Gastroesophageal sphincter (tissue), 4 donors: ENCODE measurements at regions not wholly inside any gene's neighbourhood (a gene's known extent, or its start where the extent isn't known, plus 50 kb on each side); places are given as distances from the start of the nearest gene placed in this dataset.

ENCODE experiments used
- ATAC-seq: fragments of 150-250 bp; one replicate; pipeline ENCODE4 v1.9.1; 2016; ENCODE audit warnings: mild to moderate bottlenecking, moderate library complexity
- H3K27ac ChIP-seq, 4 donors: fragments of 200-600 bp; sonication (generic) in 3 of 4; 1 replicate in 3 of 4; 2 replicates in 1 of 4; pipeline ENCODE4 v1.5.1; 2016 to 2019
- H3K27me3 ChIP-seq: fragments of 200-600 bp; sonication (generic); one replicate; pipeline ENCODE4 v1.5.1; 2019
- H3K36me3 ChIP-seq, 2 donors: fragments of 200-600 bp; sonication (generic); one replicate each; pipeline ENCODE4 v1.5.1; 2019; ENCODE audit warnings: control low read depth in 1 of 2
- H3K4me1 ChIP-seq, 3 donors: fragments of 200-600 bp; sonication (generic); 1 replicate in 2 of 3; 2 replicates in 1 of 3; pipeline ENCODE4 v1.5.1; 2016 to 2019; ENCODE audit warnings: control low read depth in 2 of 3
- H3K4me3 ChIP-seq, 2 donors: fragments of 200-600 bp; sonication (generic); one replicate each; pipeline ENCODE4 v1.5.1; 2019; ENCODE audit warnings: mild to moderate bottlenecking in 1 of 2, moderate library complexity in 1 of 2
- H3K9me3 ChIP-seq, 3 donors: fragments of 200-600 bp; sonication (generic); one replicate each; pipeline ENCODE4 v1.5.1; 2017 to 2019; ENCODE audit warnings: control low read depth in 2 of 3
- EP300 ChIP-seq: sonication (generic); formaldehyde crosslinking; IDR thresholded peaks from one replicate; pipeline ENCODE4 v1.6.1; 2017; ENCODE audit warnings: antibody characterized with exemption, mild to moderate bottlenecking
- POLR2A ChIP-seq, 2 donors: fragments of 450-650 bp; IDR thresholded peaks; one replicate each; pipeline ENCODE4 v1.6.1; 2017; ENCODE audit warnings: antibody characterized with exemption in 2 of 2, mild to moderate bottlenecking in 2 of 2, moderate library complexity in 1 of 2
- POLR2AphosphoS5 ChIP-seq: sonication (generic); formaldehyde crosslinking; IDR thresholded peaks from one replicate; pipeline ENCODE4 v1.6.1; 2017; ENCODE audit warnings: antibody characterized with exemption
- WGBS, 2 donors: methylation state at CpG; one replicate each; pipeline ENCODE4 v1.1.5; 2018; ENCODE audit warnings: low coverage in 1 of 2; 5-methylcytosine and 5-hydroxymethylcytosine counted together
- TF ChIP-seq, protein P1 (sequence below), 4 experiments: fragments of 200-600 bp in 2 of 4; fragments of 450-650 bp in 2 of 4; sonication (generic) in 1 of 4; IDR thresholded peaks; one replicate each; pipeline ENCODE4 v1.5.1; 2017 to 2019; ENCODE audit warnings: antibody characterized with exemption in 4 of 4, mild to moderate bottlenecking in 2 of 4, moderate library complexity in 2 of 4

GRCh38 chr15:38059665-38060064 is 125.2 kb downstream of the TMCO5A start:
- TF ChIP-seq POLR2A (IDR thresholded peaks at IDR 0.05), result no peak
- TF ChIP-seq, protein P1, sequence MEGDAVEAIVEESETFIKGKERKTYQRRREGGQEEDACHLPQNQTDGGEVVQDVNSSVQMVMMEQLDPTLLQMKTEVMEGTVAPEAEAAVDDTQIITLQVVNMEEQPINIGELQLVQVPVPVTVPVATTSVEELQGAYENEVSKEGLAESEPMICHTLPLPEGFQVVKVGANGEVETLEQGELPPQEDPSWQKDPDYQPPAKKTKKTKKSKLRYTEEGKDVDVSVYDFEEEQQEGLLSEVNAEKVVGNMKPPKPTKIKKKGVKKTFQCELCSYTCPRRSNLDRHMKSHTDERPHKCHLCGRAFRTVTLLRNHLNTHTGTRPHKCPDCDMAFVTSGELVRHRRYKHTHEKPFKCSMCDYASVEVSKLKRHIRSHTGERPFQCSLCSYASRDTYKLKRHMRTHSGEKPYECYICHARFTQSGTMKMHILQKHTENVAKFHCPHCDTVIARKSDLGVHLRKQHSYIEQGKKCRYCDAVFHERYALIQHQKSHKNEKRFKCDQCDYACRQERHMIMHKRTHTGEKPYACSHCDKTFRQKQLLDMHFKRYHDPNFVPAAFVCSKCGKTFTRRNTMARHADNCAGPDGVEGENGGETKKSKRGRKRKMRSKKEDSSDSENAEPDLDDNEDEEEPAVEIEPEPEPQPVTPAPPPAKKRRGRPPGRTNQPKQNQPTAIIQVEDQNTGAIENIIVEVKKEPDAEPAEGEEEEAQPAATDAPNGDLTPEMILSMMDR (IDR thresholded peaks at IDR 0.05), result no peak
- no peak for TF ChIP-seq POLR2AphosphoS5
- no peak for TF ChIP-seq EP300
- WGBS, 2 donors, result 100% methylated on average over 1 of the region's 1 CpG
- ATAC-seq, result no peak
- Histone ChIP-seq H3K9me3 (no peaks in the 10 kb centered on the region), H3K27me3 (no peaks in the 10 kb centered on the region), H3K4me1 (no peaks in the 10 kb centered on the region), H3K27ac (no peak overlapping the region), H3K36me3 (no peaks in the 10 kb centered on the region), H3K4me3 (no peak overlapping the region)

DNA sequence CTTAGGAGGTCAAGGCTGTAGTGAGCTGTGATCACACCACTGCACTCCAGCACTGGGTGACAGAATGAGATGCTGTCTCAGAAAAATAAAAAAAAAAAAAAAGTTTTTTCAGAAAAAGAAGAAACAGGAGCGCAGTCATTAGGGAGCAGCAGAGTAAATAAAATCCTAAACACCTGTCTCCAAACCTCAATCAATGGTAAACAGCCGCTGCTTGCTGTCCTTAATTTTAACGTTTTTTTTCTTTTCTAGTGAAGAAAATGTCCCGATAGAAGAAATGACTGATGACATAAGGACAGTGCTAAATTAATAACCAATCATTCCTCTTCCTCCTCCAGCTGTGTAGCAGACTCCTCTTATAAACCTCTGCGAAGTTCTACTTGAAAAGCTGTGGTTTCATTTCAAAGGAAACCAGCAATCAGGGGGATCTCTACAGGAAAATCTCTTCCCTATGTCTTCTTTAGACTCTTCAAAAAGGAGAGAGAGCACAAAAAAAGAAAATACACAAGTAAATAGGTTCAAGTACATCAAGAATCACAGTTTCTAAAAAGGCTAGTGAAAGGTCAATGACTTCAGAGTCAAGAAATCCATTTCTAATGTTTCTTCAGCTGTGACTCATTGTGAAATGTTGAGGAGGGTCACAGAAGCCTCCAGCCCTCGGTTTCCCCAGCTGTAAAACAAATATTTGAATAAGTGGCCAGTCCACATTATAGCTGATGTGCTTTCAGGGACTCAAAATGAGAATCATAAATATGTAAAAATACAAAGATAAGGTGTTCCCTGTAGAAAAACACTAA is 127.6 kb downstream of the TMCO5A start:
- no peak overlapping the region for H3K4me3 ChIP-seq
- H3K4me1 ChIP-seq, result no peaks in the 10 kb centered on the region
- H3K27me3 ChIP-seq, result no peaks in the 10 kb centered on the region
- TF ChIP-seq, protein P1 (IDR thresholded peaks at IDR 0.05), result no peak
- TF ChIP-seq POLR2AphosphoS5, result no peak
- 64 to 65% methylated on average over 6 of the region's 6 CpGs for WGBS, 2 donors
- no peak for ATAC-seq
- no peak overlapping the region for H3K27ac ChIP-seq
- no peaks in the 10 kb centered on the region for H3K36me3 ChIP-seq
- H3K9me3 ChIP-seq, result no peaks in the 10 kb centered on the region

DNA sequence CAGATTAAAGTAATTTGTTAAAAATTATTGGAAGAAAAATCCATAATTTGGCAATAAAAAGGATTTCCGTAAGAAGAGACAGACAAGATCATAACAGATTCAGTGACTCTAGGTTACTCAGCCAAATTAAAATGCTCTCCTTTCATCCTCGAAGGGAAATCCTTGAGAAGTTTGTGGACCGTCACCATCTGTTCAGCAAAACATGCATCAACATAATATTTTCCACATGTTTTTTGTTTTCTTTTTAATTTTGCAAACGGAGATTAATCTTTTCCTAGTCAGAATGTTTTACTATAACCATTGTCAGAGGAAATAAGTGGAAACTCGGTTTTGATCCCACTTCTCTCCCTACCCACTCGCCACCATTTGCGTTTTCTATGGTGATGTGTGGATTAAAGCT is 128.3 kb downstream of the TMCO5A start:
- no peaks in the 10 kb centered on the region for H3K27me3 ChIP-seq
- WGBS, 2 donors, result 63 to 72% methylated on average over 7 of the region's 7 CpGs
- no peaks in the 10 kb centered on the region for H3K9me3 ChIP-seq
- H3K27ac ChIP-seq, result no peak overlapping the region
- TF ChIP-seq POLR2A (IDR thresholded peaks at IDR 0.05), result no peak
- TF ChIP-seq, protein P1 (IDR thresholded peaks at IDR 0.05), result no peak
- TF ChIP-seq POLR2AphosphoS5, result no peak
- no peak for TF ChIP-seq EP300
- no peak for ATAC-seq
- no peak overlapping the region for H3K4me3 ChIP-seq
- no peaks in the 10 kb centered on the region for H3K36me3 ChIP-seq
- no peaks in the 10 kb centered on the region for H3K4me1 ChIP-seq

DNA sequence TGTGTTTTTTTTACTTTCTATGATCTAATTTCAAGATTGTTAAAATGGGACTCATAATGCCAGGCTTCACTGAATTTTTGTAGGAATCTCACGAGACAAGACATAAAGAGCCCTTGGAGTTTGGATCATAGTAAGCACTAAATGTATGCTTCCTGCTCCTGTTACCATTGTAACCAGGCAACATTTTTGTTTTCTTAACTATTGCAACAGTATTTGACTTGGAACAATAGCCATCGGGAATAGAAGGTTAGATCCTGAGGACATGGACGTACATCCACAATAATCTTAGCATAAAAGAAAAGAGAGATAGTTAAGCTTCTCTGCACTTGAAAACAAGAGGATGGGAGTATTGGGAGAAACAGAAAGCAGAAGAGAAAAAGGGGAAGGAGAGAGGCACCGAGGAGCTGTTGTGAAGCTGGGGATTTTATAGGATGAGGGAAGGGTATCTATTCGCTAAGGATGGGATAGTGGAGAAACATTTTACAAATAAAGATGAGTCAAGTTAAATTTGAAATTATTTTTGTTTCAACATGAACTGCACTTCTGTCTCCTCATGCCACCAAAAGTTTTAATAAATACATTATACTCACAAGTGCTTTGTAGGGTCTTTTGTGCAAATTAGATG is 131.4 kb downstream of the TMCO5A start:
- Histone ChIP-seq H3K27ac (no peak overlapping the region), H3K4me3 (no peak overlapping the region), H3K9me3 (no peaks in the 10 kb centered on the region), H3K4me1 (peaks cover 0 to 20% (median 6%) of the 10 kb centered on the region in 3 donors), H3K36me3 (no peaks in the 10 kb centered on the region), H3K27me3 (no peaks in the 10 kb centered on the region)
- WGBS, 2 donors, result 74 to 91% methylated on average over 5 of the region's 5 CpGs
- TF ChIP-seq POLR2A (IDR thresholded peaks at IDR 0.05) (no peak), EP300 (no peak), POLR2AphosphoS5 (no peak)
- TF ChIP-seq, protein P1 (IDR thresholded peaks at IDR 0.05), result no peak
- ATAC-seq, result no peak

- H3K27ac ChIP-seq, result no peak overlapping the region
- no peak for ATAC-seq
- no peaks in the 10 kb centered on the region for H3K9me3 ChIP-seq
- no peak overlapping the region for H3K4me3 ChIP-seq
- WGBS, 2 donors, result 92 to 96% methylated on average over 3 of the region's 3 CpGs
- no peak for TF ChIP-seq POLR2A (IDR thresholded peaks at IDR 0.05)
- no peak for TF ChIP-seq POLR2AphosphoS5
- TF ChIP-seq, protein P1 (IDR thresholded peaks at IDR 0.05), result no peak
- TF ChIP-seq EP300, result no peak
- H3K4me1 ChIP-seq, result peaks cover 0 to 23% (median 6%) of the 10 kb centered on the region in 3 donors
- no peaks in the 10 kb centered on the region for H3K27me3 ChIP-seq
- no peaks in the 10 kb centered on the region for H3K36me3 ChIP-seq
Measured at GRCh38 chr15:38066612-38067011, 132.2 kb downstream of the TMCO5A start.
